Endodermal cell (in vitro differentiated cells): ENCODE measurements at regions not wholly inside any gene's neighbourhood (a gene's known extent, or its start where the extent isn't known, plus 50 kb on each side); places are given as distances from the start of the nearest gene placed in this dataset.

Source experiments
- DNase-seq: peaks from one replicate; pipeline ENCODE4 v3.0.0-alpha.2; 2017
- H3K27ac ChIP-seq: 2 replicates; pipeline ENCODE4 v1.5.1; 2013; ENCODE audit warnings: mild to moderate bottlenecking, low read depth, low read length, moderate library complexity
- H3K27me3 ChIP-seq: 2 replicates; pipeline ENCODE4 v1.6.1; 2013; ENCODE audit warnings: mild to moderate bottlenecking, low read length, moderate library complexity; ENCODE audit not compliant: insufficient read depth, control insufficient read depth, poor library complexity, severe bottlenecking
- H3K36me3 ChIP-seq: 2 replicates; pipeline ENCODE4 v1.7.0; 2013; ENCODE audit warnings: mild to moderate bottlenecking, low read length, moderate library complexity; ENCODE audit not compliant: control insufficient read depth, insufficient read depth
- H3K4me1 ChIP-seq: one replicate; pipeline ENCODE4 v1.7.0; 2013; ENCODE audit warnings: low read length; ENCODE audit not compliant: control insufficient read depth, insufficient read depth
- H3K4me3 ChIP-seq: 2 replicates; pipeline ENCODE4 v1.5.1; 2013; ENCODE audit warnings: mild to moderate bottlenecking, low read length, moderate library complexity
- H3K9ac ChIP-seq: 2 replicates; pipeline ENCODE4 v1.6.1; 2013; ENCODE audit warnings: mild to moderate bottlenecking, low read length, moderate library complexity; ENCODE audit not compliant: poor library complexity, severe bottlenecking; ENCODE audit errors: extremely low read depth
- H3K9me3 ChIP-seq: 2 replicates; pipeline ENCODE4 v1.6.1; 2013; ENCODE audit warnings: mild to moderate bottlenecking, low read length, moderate library complexity; ENCODE audit not compliant: control insufficient read depth
- H3K27ac Mint-ChIP-seq: 2 replicates; pipeline ENCODE4 v1.8.0; 2020; ENCODE audit warnings: mixed read lengths
- H3K27me3 Mint-ChIP-seq: 2 replicates; pipeline ENCODE4 v1.8.0; 2021; ENCODE audit warnings: mild to moderate bottlenecking, mixed read lengths; ENCODE audit not compliant: insufficient read depth
- H3K36me3 Mint-ChIP-seq: 2 replicates; pipeline ENCODE4 v1.8.0; 2020; ENCODE audit warnings: low read depth, mixed read lengths
- H3K4me1 Mint-ChIP-seq: 2 replicates; pipeline ENCODE4 v1.8.0; 2020; ENCODE audit warnings: mixed read lengths
- H3K4me3 Mint-ChIP-seq: 2 replicates; pipeline ENCODE4 v1.8.0; 2020; ENCODE audit warnings: mild to moderate bottlenecking, moderate library complexity, mixed read lengths
- H3K9me3 Mint-ChIP-seq: 2 replicates; pipeline ENCODE4 v1.8.0; 2020; ENCODE audit warnings: mild to moderate bottlenecking, mixed read lengths
- CTCF ChIP-seq: fragments of 200-600 bp; sonication (generic); conservative IDR thresholded peaks from 2 replicates; pipeline ENCODE4 v1.5.0; 2021; ENCODE audit warnings: antibody characterized with exemption, mild to moderate bottlenecking
- WGBS, 2 experiments: methylation state at CpG; one replicate each; pipeline versions ENCODE4 v1.1.5 to v1.1.7; 2013; ENCODE audit warnings: missing lambda C conversion rate in 2 of 2, mixed read lengths in 1 of 2; ENCODE audit not compliant: insufficient coverage in 1 of 2, insufficient read length in 1 of 2; 5-methylcytosine and 5-hydroxymethylcytosine counted together

GRCh38 chr2:150023663-150024062 lies 436.1 kb upstream of the MMADHC start:
- H3K27me3 Mint-ChIP-seq: no peaks in the 10 kb centered on the region
- H3K36me3 ChIP-seq: no peaks in the 10 kb centered on the region
- H3K9me3 Mint-ChIP-seq: no peaks in the 10 kb centered on the region
- no peak overlapping the region for H3K9ac ChIP-seq
- H3K27ac ChIP-seq: no peak overlapping the region
- TF ChIP-seq CTCF: no peak
- DNase-seq: no peak
- H3K36me3 Mint-ChIP-seq: no peaks in the 10 kb centered on the region
- no peak overlapping the region for H3K4me3 Mint-ChIP-seq
- H3K4me1 Mint-ChIP-seq: no peaks in the 10 kb centered on the region
- H3K4me1 ChIP-seq: no peaks in the 10 kb centered on the region
- H3K27me3 ChIP-seq: no peaks in the 10 kb centered on the region
- no peak overlapping the region for H3K4me3 ChIP-seq
- H3K9me3 ChIP-seq: no peaks in the 10 kb centered on the region
- no peak overlapping the region for H3K27ac Mint-ChIP-seq

- H3K4me3 Mint-ChIP-seq: no peak overlapping the region
Measured at GRCh38 chr2:150023044-150023443, 435.5 kb upstream of the MMADHC start.

GRCh38 chr2:150020937-150021673 lies 433.5 kb upstream of the MMADHC start:
- H3K36me3 Mint-ChIP-seq: no peaks in the 10 kb centered on the region
- no peak for TF ChIP-seq CTCF
- Histone ChIP-seq H3K4me1 (no peaks in the 10 kb centered on the region), H3K9me3 (no peaks in the 10 kb centered on the region), H3K4me3 (no peak overlapping the region), H3K36me3 (no peaks in the 10 kb centered on the region), H3K27ac (no peak overlapping the region), H3K27me3 (no peaks in the 10 kb centered on the region), H3K9ac (no peak overlapping the region)
- no peak for DNase-seq
- H3K27ac Mint-ChIP-seq: no peak overlapping the region
- no peaks in the 10 kb centered on the region for H3K4me1 Mint-ChIP-seq
- 88 to 100% methylated on average over 2 to 5 of the region's 5 CpGs for WGBS, 2 experiments
- H3K9me3 Mint-ChIP-seq: no peaks in the 10 kb centered on the region
- H3K4me3 Mint-ChIP-seq: no peak overlapping the region
- H3K27me3 Mint-ChIP-seq: no peaks in the 10 kb centered on the region

More at GRCh38 chr2:150023044-150023443, 435.5 kb upstream of the MMADHC start:
- Mint-ChIP-seq H3K4me1 (no peaks in the 10 kb centered on the region), H3K27ac (no peak overlapping the region), H3K27me3 (no peaks in the 10 kb centered on the region), H3K9me3 (no peaks in the 10 kb centered on the region), H3K36me3 (no peaks in the 10 kb centered on the region)
- no peak for TF ChIP-seq CTCF
- Histone ChIP-seq H3K27ac (no peak overlapping the region), H3K9ac (no peak overlapping the region), H3K27me3 (no peaks in the 10 kb centered on the region), H3K9me3 (no peaks in the 10 kb centered on the region), H3K4me3 (no peak overlapping the region), H3K36me3 (no peaks in the 10 kb centered on the region), H3K4me1 (no peaks in the 10 kb centered on the region)
- WGBS, 2 experiments: 95 to 100% methylated on average over 3 of the region's 3 CpGs
- no peak for DNase-seq
